ENCODE measurements at regions not wholly inside any gene's neighbourhood (a gene's known extent, or its start where the extent isn't known, plus 50 kb on each side); places are given as distances from the start of the nearest gene placed in this dataset.

DNA sequence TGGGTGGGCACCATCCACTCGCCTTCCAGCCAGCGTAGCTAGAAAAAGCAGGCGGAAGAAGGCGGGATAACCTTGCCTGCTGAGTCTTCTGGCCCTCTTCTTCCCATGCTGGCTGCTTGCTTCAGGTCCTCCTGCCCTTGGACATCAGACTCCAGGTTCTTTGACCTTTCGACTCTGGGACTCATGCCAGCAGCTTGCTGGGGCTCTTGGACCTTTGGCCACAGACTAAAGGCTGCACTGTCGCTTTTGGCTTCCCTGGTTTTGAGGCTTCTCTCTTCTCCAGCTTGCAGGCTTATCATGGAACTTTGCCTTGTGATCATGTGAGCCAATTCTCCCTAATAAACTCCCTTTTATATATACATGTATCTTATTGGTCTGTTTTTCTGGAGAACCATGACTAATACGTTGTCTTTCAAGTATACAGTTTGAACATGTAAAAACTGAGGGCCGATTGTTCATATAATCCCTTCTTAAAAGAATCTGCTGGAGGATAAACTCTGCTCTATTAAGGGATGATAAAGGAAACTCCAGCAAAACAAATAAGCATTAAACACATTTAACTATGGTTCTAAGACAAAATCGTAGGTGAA is 116.6 kb upstream of the LCORL start:
- H3K4me3 ChIP-seq (ENCODE audit: control insufficient read depth, low read depth, low read length) = no peak overlapping the region
- DNase-seq (ENCODE audit: low read depth) = no peak
- TF ChIP-seq, protein P1, sequence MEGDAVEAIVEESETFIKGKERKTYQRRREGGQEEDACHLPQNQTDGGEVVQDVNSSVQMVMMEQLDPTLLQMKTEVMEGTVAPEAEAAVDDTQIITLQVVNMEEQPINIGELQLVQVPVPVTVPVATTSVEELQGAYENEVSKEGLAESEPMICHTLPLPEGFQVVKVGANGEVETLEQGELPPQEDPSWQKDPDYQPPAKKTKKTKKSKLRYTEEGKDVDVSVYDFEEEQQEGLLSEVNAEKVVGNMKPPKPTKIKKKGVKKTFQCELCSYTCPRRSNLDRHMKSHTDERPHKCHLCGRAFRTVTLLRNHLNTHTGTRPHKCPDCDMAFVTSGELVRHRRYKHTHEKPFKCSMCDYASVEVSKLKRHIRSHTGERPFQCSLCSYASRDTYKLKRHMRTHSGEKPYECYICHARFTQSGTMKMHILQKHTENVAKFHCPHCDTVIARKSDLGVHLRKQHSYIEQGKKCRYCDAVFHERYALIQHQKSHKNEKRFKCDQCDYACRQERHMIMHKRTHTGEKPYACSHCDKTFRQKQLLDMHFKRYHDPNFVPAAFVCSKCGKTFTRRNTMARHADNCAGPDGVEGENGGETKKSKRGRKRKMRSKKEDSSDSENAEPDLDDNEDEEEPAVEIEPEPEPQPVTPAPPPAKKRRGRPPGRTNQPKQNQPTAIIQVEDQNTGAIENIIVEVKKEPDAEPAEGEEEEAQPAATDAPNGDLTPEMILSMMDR (IDR thresholded peaks at IDR 0.05; ENCODE audit: control insufficient read depth, insufficient read depth, low read depth, low read length, missing control alignments) = no peak

DNA sequence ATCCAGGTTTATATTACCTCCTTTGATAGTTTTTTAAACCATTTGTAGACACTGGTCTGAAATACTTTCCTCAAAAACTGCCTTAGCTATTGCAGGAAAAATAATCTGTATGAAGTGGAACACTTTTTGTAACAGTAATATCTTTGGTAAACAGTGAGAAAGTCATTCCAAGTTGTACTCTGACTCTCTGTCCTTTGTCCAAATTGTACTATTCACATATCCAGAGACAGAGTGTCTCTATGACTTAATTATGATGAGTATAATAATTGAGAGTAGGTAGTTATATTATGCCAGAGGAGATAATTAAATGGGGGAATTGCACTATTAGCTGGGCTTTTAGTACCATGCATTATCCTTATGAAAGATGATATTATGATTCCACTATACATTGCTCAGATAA is 112.6 kb upstream of the LCORL start:
- no peak for DNase-seq (ENCODE audit: low read depth)
- H3K4me3 ChIP-seq (ENCODE audit: control insufficient read depth, low read depth, low read length) = no peak overlapping the region
- TF ChIP-seq, protein P1 (IDR thresholded peaks at IDR 0.05; ENCODE audit: control insufficient read depth, insufficient read depth, low read depth, low read length, missing control alignments) = no peak

DNA sequence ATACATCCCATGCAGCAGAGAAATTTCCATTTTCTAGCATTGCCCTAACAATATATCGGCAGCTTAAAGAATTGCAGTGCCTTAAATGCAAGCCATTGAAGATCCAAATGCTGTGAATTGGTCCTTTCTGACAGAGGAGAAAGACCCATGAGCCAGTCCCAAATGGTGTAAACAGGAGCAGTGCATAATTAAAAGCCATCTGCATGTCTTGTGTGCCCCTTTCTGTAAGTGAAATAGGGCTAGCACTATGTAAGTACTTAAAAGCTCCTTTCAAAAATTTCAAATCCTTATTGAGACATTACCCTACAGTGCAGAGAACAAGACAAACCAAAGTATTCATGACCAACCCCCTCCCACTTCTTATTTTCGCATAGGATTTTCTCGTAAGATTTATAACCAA is 108.7 kb upstream of the LCORL start:
- no peak overlapping the region for H3K4me3 ChIP-seq (ENCODE audit: control insufficient read depth, low read depth, low read length)
- TF ChIP-seq, protein P1 (IDR thresholded peaks at IDR 0.05; ENCODE audit: control insufficient read depth, insufficient read depth, low read depth, low read length, missing control alignments) = no peak
- no peak for DNase-seq (ENCODE audit: low read depth)

DNA sequence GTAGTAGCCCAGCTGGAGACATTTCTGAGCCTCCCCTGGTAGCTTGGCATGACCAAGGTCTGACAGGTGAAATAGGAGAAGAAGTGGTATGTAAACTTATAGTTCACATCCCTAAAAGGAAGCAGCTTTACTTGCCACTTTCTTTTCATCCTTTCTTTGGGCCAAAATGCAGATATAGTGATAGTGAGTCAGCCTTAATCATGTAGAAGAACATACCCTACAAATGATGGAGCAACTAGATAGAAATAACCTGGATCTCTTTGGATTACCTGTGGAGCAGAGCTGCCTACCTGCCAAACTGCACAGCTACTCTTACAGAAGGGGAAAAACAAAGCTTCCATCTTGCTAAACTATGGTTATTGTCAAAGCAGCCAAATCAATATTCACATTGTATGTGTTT is 106.7 kb upstream of the LCORL start:
- TF ChIP-seq, protein P1 (IDR thresholded peaks at IDR 0.05; ENCODE audit: control insufficient read depth, insufficient read depth, low read depth, low read length, missing control alignments) = no peak

DNA sequence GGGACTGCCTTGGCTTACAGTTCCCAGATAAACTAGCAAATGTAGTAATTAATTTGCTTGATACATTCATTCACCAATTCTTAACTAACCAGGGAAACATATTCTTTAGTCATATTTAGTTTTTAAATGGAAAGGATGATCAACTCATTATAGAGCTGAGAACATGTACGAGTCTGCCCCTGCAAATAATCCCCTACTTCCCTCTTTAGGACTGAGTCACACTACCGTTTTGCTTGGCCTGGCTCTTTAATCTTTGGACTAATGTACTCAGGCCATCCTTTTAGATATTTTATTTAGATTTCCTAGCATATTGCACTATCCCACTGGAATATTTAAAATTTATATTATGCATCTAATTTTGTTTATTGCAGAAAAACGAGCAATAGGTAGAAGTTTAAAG is 105.5 kb upstream of the LCORL start:
- TF ChIP-seq, protein P1 (IDR thresholded peaks at IDR 0.05; ENCODE audit: control insufficient read depth, insufficient read depth, low read depth, low read length, missing control alignments) = no peak
- DNase-seq (ENCODE audit: low read depth) = no peak
- H3K4me3 ChIP-seq (ENCODE audit: control insufficient read depth, low read depth, low read length) = no peak overlapping the region

More for the DNA sequence above, 106.7 kb upstream of the LCORL start:
- DNase-seq (ENCODE audit: low read depth) = no peak
- H3K4me3 ChIP-seq (ENCODE audit: control insufficient read depth, low read depth, low read length) = no peak overlapping the region

DNA sequence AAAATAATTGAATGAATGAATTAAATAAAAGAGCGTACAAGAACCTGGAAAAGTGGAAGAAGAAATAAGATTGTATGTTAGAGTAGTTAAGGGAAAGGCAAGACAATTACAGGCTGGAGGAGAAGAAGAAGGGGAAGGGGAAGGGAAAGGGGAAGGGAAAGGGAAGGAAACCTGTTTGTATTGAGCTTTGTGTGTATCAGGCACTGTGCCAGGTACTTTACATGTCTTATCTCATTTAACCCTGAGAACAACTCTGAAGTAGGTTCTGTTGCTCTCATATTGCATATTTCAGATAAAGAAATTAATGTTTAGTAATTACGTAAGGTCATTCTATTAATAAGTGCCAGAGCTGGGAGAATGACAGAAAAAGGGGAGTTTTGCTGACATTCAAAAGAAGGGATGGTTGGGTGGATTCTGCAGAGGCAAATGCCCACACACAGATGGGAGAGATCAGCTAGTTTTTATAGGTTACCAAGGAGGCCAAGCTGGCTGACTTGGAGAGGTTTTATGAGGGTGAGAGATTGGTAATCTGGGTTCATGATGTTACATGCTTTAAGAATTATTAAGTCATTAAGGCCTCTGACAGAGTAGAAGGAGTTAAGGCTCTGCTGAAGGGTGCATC is 92.3 kb upstream of the LCORL start:
- DNase-seq (ENCODE audit: low read depth) = no peak
- TF ChIP-seq, protein P1 (IDR thresholded peaks at IDR 0.05; ENCODE audit: control insufficient read depth, insufficient read depth, low read depth, low read length, missing control alignments) = no peak
- H3K4me3 ChIP-seq (ENCODE audit: control insufficient read depth, low read depth, low read length) = no peak overlapping the region
